ENCODE measurements at regions not wholly inside any gene's neighbourhood (a gene's known extent, or its start where the extent isn't known, plus 50 kb on each side); places are given as distances from the start of the nearest gene placed in this dataset.

GRCh38 chr13:39226359-39226758, 188.1 kb downstream of the NHLRC3 start:
- Mint-ChIP-seq H3K27ac (no peak overlapping the region), H3K9me3 (peaks cover 16% of the 10 kb centered on the region), H3K27me3 (ENCODE audit: insufficient read depth) (no peaks in the 10 kb centered on the region), H3K4me3 (no peak overlapping the region), H3K36me3 (ENCODE audit: low read depth) (no peaks in the 10 kb centered on the region), H3K4me1 (no peaks in the 10 kb centered on the region)
- Histone ChIP-seq H3K4me1 (ENCODE audit: control insufficient read depth, insufficient read depth, low read length) (no peaks in the 10 kb centered on the region), H3K4me3 (ENCODE audit: low read length) (no peak overlapping the region), H3K9ac (ENCODE audit: extremely low read depth, low read length, poor library complexity, severe bottlenecking) (no peak overlapping the region), H3K9me3 (ENCODE audit: control insufficient read depth, low read length) (no peaks in the 10 kb centered on the region), H3K27ac (ENCODE audit: low read depth, low read length) (no peak overlapping the region), H3K27me3 (ENCODE audit: control insufficient read depth, insufficient read depth, low read length, poor library complexity, severe bottlenecking) (no peaks in the 10 kb centered on the region), H3K36me3 (ENCODE audit: control insufficient read depth, insufficient read depth, low read length) (no peaks in the 10 kb centered on the region)
- TF ChIP-seq CTCF (conservative IDR thresholded peaks at IDR 0.05), result no peak
- WGBS, 2 experiments (ENCODE audit: insufficient coverage in 1 of 2, insufficient read length in 1 of 2), result 67 to 85% methylated on average over 3 of the region's 3 CpGs
- DNase-seq, result no peak

- WGBS, 2 experiments (ENCODE audit: insufficient coverage in 1 of 2, insufficient read length in 1 of 2), result 88 to 100% methylated on average over 1 of the region's 1 CpG
- no peak overlapping the region for H3K27ac ChIP-seq (ENCODE audit: low read depth, low read length)
- Mint-ChIP-seq H3K4me1 (peaks cover 2% of the 10 kb centered on the region), H3K9me3 (no peaks in the 10 kb centered on the region), H3K4me3 (no peak overlapping the region), H3K36me3 (ENCODE audit: low read depth) (no peaks in the 10 kb centered on the region), H3K27ac (no peak overlapping the region), H3K27me3 (ENCODE audit: insufficient read depth) (peaks cover 2% of the 10 kb centered on the region)
- no peaks in the 10 kb centered on the region for H3K36me3 ChIP-seq (ENCODE audit: control insufficient read depth, insufficient read depth, low read length)
- no peak for DNase-seq
- H3K4me1 ChIP-seq (ENCODE audit: control insufficient read depth, insufficient read depth, low read length), result no peaks in the 10 kb centered on the region
- no peak for TF ChIP-seq CTCF (conservative IDR thresholded peaks at IDR 0.05)
- no peak overlapping the region for H3K4me3 ChIP-seq (ENCODE audit: low read length)
- H3K9me3 ChIP-seq (ENCODE audit: control insufficient read depth, low read length), result no peaks in the 10 kb centered on the region
- no peak overlapping the region for H3K9ac ChIP-seq (ENCODE audit: extremely low read depth, low read length, poor library complexity, severe bottlenecking)
- H3K27me3 ChIP-seq (ENCODE audit: control insufficient read depth, insufficient read depth, low read length, poor library complexity, severe bottlenecking), result no peaks in the 10 kb centered on the region
These were observed 194.2 kb downstream of the NHLRC3 start for GRCh38 chr13:39232401-39232980.

GRCh38 chr13:39232999-39233398, 194.7 kb downstream of the NHLRC3 start:
- Mint-ChIP-seq H3K27me3 (ENCODE audit: insufficient read depth) (peaks cover 3% of the 10 kb centered on the region), H3K9me3 (no peaks in the 10 kb centered on the region), H3K4me1 (peaks cover 2% of the 10 kb centered on the region), H3K4me3 (no peak overlapping the region), H3K36me3 (ENCODE audit: low read depth) (no peaks in the 10 kb centered on the region), H3K27ac (no peak overlapping the region)
- Histone ChIP-seq H3K27me3 (ENCODE audit: control insufficient read depth, insufficient read depth, low read length, poor library complexity, severe bottlenecking) (no peaks in the 10 kb centered on the region), H3K9ac (ENCODE audit: extremely low read depth, low read length, poor library complexity, severe bottlenecking) (no peak overlapping the region), H3K9me3 (ENCODE audit: control insufficient read depth, low read length) (no peaks in the 10 kb centered on the region), H3K36me3 (ENCODE audit: control insufficient read depth, insufficient read depth, low read length) (no peaks in the 10 kb centered on the region), H3K4me3 (ENCODE audit: low read length) (no peak overlapping the region), H3K27ac (ENCODE audit: low read depth, low read length) (no peak overlapping the region), H3K4me1 (ENCODE audit: control insufficient read depth, insufficient read depth, low read length) (no peaks in the 10 kb centered on the region)
- no peak for DNase-seq
- TF ChIP-seq CTCF (conservative IDR thresholded peaks at IDR 0.05), result no peak
